Kidney tubule cell (primary cell): ENCODE measurements at regions not wholly inside any gene's neighbourhood (a gene's known extent, or its start where the extent isn't known, plus 50 kb on each side); places are given as distances from the start of the nearest gene placed in this dataset.
"Not testable (repeated sequence)": the region's sequence is repeated elsewhere in the genome, so short reads cannot be mapped to it uniquely, and the experiment has no call there.

Source experiments
- DNase-seq: peaks from one replicate; pipeline ENCODE4 v3.0.0-alpha.2; 2018; ENCODE audit warnings: low spot score

GRCh38 chr17:43345515-43345914 lies 53.3 kb upstream of the ARL4D start:
- DNase-seq: not testable (repeated sequence)

DNA sequence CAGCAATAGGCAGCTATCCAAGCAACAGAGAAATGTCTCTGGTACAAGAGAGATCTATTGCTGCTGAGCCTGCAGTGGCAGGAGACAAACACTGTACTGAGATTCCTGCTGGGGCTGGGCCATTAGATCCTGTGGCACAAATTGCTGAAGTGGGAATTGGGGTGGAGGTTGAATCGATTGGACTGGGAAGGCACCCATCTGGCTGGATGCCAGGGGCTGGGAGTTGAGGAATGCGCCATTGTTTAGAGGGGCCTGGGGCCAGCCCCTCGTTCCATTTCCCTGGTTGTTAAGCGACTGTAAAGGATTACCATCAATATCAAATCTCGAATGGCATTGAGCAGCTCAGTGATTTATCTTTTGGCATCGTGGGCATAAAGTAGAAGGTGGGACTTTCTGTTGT lies 54.1 kb upstream of the ARL4D start:
- DNase-seq: no peak

- DNase-seq: no peak
Measured at GRCh38 chr17:43342589-43342890, 56.3 kb upstream of the ARL4D start.

GRCh38 chr17:43341715-43342588 lies 56.8 kb upstream of the ARL4D start:
- DNase-seq: peak; percentile 23

- DNase-seq: peak; percentile 67
Measured at GRCh38 chr17:43338886-43339516, 59.8 kb upstream of the ARL4D start.

DNA sequence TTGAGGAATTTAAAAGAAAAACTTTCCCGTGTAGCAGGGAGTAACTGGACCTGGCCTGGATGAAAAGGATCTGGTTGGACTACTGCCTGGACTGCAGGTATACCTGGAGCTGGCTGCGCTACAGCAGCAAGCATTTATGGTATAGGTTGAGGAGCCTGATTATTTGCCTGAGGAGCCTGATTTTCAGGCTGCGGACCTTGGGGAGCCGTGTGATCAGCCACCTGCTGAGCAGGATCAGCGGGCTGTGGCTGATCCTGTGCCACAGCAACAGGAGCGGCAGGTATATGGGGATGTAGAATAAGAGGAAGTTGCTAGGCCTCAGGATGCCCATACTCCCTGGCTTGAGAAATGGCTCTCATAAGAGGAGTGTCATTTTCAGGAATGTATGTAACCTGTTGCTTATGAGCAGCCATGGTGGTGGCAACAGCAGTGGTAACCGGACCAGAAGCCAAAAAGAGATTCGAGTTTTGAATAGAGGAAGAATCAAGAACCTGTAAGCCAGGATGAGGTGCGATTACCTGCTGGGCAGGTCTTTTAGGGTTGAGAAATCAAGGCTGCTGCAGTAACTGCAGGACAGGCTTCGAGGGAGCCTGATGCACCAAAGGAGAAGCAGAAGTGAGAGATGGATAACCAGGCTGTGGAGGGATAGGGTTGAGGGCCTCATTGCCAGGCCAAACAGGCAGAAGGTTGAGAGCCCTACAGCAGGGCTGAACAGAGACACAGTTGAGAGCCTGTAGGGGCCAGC lies 60.9 kb upstream of the ARL4D start:
- no peak for DNase-seq

DNA sequence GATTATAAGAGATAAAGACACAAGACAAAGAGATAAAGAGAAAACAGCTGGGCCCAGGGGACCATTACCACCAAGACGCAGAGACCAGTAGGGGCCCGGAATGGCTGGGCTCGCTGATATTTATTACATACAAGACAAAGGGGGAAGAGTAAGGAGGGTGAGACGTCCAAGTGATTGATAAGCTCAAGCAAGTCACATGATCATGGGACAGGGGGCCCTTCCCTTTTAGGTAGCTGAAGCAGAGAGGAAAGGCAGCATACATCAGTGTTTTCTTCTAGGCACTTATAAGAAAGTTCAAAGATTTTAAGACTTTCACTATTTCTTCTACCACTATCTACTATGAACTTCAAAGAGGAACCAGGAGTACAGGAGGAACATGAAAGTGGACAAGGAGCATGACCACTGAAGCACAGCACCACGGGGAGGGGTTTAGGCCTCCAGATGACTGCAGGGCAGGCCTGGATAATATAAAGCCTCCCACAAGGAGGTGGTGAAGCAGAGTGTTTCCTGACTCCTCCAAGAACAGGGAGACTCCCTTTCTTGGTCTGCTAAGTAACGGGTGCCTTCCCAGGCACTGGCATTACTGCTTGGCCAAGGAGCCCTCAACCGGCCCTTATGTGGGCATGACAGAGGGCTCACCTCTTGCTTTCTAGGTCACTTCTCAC lies 63.9 kb upstream of the ARL4D start:
- DNase-seq: peak; percentile 31

- no peak for DNase-seq
Measured at GRCh38 chr17:43333433-43333943, 65.3 kb upstream of the ARL4D start.

DNA sequence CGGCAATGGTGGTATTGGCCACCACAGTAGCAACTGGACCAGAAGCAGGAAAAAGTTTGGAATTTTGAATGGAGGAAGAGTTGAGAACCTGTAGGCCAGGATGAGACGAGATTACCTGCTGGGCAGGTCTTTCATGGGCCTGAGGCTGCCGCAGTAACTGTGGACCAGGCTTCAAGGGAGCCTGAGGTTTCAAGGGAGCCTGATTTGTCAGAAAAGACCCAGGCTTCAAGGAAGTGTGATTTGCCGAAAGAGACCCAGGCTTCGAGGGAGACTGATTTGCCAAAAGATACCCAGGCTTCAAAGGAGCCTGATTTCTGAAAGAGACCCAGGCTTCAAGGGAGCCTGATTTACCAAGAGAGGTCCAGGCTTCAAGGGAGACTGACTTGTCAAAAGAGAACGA lies 66.6 kb upstream of the ARL4D start:
- DNase-seq: no peak

DNA sequence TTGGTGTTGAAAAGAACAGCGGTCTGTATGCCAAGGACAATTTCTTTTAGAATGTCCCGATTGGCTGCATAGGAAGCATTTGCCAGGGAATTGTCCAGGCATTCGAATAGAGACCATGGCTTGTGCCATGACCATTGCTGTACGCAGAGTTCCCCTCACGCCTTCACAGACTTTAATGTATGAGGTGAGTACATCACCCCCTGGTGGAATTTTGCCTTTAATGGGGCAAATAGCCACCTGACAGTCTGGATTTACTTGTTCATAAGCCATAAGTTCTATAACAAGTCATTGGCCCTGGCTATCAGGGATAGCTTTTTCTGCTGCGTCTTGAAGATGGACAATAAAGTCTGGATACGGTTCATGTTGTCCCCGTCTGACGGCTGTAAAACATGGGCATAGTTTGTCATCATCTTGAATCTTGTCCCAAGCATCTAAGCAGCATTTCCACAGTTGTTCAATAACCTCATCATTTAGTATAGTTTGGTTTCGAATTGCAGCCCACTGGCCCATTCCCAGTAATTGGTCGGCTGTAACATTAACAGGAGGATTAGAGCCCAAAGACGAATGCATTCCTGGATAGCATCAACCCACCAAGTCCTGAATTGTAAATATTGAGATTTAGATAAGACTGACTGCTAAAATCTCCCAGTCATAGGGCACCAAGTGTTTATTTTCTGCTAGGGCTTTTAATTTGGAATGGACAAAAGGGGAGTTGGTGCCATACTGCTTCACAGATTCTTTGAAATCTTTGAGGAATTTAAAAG lies 67.7 kb upstream of the ARL4D start:
- no peak for DNase-seq

DNA sequence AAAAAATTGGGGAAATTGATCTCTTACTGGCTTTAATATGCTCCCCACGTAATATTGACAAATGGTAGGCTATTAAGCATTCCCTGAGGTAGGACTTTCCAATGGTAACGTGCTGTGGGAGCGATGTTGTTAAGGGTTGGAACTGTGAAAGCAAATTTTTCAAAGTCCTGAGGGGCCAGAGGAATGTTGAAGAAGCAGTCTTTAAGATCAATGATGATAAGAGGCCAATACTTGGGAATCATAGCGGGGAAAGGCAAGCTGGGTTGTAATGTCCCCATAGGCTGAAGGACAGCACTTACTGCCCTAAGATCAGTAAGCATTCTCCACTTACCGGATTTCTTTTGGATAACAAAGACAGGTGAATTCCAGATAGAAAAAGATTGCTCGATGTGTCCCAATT lies 69.6 kb upstream of the ARL4D start:
- DNase-seq: no peak

- no peak for DNase-seq
Measured at GRCh38 chr17:43328650-43329049, 70.1 kb upstream of the ARL4D start.

DNA sequence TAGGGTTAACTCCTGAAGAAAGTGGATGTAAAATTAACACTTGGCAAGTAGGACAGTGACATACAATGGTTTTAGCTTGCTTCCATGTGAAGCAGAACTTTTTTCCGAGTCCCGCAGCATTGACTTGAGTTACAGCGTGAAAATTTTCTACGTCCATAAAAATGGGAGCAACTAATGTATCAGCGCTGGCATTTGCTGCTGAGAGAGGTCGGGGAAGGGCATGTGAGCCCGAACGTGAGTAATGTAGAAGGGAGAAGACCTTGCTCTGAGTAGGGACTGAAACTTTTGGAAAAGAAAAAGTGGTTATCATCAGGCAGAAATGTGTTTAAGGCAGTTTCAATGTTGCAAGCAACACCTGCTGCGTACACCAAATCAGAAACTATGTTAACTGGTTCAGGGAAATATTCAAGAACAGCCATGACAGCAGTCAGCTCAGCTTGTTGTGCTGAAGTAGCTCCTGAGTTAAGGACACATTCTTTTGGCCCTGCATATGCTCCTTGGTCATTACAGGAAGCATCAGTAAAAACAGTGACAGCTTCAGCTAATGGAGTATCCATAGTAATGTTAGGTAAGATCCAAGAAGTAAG lies 70.9 kb upstream of the ARL4D start:
- no peak for DNase-seq

GRCh38 chr17:43327421-43327820 lies 71.4 kb upstream of the ARL4D start:
- DNase-seq: no peak

DNA sequence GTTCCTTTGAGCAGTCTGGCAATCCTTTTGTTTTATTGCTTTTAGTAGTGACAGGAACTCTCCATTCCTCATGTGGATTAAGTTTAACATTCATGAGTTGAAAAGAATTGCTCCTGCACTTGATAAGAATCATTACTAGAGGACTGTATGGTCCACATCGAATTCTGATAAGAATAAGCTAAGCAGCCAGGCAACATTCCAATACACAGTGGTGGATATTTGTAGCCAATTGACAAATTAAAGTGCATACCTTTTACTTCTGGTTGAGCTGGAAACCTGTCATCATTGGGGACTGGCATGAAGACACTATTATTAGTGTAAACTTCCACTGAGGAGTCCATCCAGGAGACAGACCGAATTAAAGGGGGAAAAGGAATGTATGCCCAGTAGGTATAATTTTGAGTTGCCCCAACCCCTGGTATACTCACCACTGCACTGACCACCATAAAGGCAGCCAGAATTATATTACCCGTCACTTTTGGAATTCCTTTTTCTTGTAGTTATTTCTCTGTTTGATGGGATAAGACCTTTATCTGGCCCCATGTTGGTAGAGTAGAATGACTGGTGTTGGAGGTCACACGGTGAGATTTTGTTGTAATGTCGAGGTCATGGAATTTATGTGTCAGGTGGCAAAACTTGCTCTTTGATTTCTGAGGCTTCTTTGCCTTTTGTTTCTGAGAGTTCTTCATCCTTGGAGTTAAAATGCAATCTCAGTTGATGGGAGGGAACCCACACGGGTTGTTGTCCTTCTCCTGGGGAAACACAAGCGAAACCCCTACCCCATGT lies 72.1 kb upstream of the ARL4D start:
- no peak for DNase-seq

- DNase-seq: peak; percentile 88
Measured at GRCh38 chr17:43324205-43324893, 74.4 kb upstream of the ARL4D start.

DNA sequence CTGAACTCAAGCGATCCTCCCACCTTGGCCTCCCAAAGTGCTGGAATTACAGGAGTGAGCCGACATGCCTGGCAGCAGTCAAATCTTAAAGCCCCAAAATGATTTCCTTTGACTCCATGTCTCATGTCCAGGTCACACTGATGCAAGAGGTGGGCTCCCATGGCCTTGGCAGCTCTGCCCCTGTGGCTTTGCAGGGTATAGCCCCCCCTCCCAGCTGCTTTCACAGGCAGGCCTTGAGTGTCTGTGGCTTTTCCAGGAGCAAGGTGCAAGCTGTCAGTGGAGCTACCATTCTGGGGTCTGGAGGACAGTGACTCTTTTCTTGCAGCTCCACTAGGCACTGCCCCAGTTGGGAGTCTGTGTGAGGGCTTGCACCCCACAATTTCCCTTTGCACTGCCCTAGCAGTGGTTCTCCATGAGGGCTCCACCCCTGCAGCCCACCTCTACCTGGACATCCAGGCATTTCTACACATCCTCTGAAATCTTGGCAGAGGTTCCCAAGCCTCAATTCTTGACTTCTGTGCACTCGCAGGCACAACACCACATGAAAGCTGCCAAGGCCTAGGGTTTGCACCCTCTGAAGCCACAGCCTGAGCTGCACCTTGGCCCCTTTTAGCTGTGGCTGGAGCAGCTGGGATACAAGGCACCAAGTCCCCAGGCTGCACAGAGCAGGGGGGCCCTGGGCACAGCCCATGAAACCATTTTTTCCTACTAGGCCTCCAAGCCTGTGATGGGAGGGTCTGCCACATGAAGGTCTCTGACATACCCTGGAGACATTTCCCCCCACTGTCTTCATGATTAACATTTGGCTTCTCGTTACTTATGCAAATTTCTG lies 79.3 kb upstream of the ARL4D start:
- DNase-seq: no peak

DNA sequence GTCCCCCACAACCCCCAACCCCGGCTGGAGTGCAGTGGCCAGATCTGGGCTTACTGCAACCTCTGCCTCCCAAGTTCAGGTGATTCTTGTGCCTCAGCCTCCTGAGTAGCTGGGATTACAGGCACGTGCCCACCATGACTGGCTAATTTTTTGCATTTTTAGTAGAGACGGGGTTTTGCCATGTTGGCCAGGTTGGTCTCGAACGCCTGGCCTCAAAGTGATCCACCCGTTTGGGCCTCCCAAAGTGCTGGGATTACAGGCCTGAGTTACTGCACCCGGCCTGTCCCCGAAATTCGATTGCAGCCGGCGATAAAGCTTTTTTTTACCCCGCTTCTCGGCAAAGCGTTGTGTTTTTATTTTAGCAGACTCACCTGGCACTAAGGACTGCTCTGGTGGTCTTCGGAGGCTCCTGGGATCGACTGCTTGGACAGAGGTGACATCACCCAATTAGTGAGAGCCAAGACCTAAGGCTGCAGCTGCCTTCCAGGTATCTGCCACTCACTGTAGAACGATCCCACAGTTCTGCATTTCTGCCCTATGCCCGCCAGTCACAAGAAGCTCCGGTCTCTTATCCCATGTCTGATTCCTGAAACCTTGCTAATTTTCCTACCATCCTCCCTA lies 82.2 kb upstream of the ARL4D start:
- DNase-seq: no peak
